ENCODE measurements at regions not wholly inside any gene's neighbourhood (a gene's known extent, or its start where the extent isn't known, plus 50 kb on each side); places are given as distances from the start of the nearest gene placed in this dataset.

- no peak for TF ChIP-seq CTCF (IDR thresholded peaks at IDR 0.05; ENCODE audit: low read depth, low read length)
- no peak for DNase-seq (ENCODE audit: extremely low read depth, low read depth)
Observed at GRCh38 chr1:221888801-221889200, 146.9 kb upstream of the DUSP10 start.

GRCh38 chr1:221888218-221888617 is 146.3 kb upstream of the DUSP10 start:
- no peak for DNase-seq (ENCODE audit: extremely low read depth, low read depth)
- no peak for TF ChIP-seq CTCF (IDR thresholded peaks at IDR 0.05; ENCODE audit: low read depth, low read length)

- DNase-seq (ENCODE audit: extremely low read depth, low read depth) = no peak
- TF ChIP-seq CTCF (IDR thresholded peaks at IDR 0.05; ENCODE audit: low read depth, low read length) = no peak
Observed at GRCh38 chr1:221887758-221888157, 145.9 kb upstream of the DUSP10 start.

- TF ChIP-seq CTCF (IDR thresholded peaks at IDR 0.05; ENCODE audit: low read depth, low read length) = no peak
- DNase-seq (ENCODE audit: extremely low read depth, low read depth) = no peak
Observed at GRCh38 chr1:221887415-221887746, 145.5 kb upstream of the DUSP10 start.

- TF ChIP-seq CTCF (IDR thresholded peaks at IDR 0.05; ENCODE audit: low read depth, low read length) = no peak
- DNase-seq (ENCODE audit: extremely low read depth, low read depth) = peak; percentile 49
Observed at GRCh38 chr1:221886743-221887414, 145.0 kb upstream of the DUSP10 start.

GRCh38 chr1:221886311-221886710 is 144.4 kb upstream of the DUSP10 start:
- DNase-seq (ENCODE audit: extremely low read depth, low read depth) = no peak
- no peak for TF ChIP-seq CTCF (IDR thresholded peaks at IDR 0.05; ENCODE audit: low read depth, low read length)

- peak; percentile 41 for DNase-seq (ENCODE audit: extremely low read depth, low read depth)
- no peak for TF ChIP-seq CTCF (IDR thresholded peaks at IDR 0.05; ENCODE audit: low read depth, low read length)
Observed at GRCh38 chr1:221884821-221885220, 142.9 kb upstream of the DUSP10 start.
